ENCODE measurements at regions not wholly inside any gene's neighbourhood (a gene's known extent, or its start where the extent isn't known, plus 50 kb on each side); places are given as distances from the start of the nearest gene placed in this dataset.

DNA sequence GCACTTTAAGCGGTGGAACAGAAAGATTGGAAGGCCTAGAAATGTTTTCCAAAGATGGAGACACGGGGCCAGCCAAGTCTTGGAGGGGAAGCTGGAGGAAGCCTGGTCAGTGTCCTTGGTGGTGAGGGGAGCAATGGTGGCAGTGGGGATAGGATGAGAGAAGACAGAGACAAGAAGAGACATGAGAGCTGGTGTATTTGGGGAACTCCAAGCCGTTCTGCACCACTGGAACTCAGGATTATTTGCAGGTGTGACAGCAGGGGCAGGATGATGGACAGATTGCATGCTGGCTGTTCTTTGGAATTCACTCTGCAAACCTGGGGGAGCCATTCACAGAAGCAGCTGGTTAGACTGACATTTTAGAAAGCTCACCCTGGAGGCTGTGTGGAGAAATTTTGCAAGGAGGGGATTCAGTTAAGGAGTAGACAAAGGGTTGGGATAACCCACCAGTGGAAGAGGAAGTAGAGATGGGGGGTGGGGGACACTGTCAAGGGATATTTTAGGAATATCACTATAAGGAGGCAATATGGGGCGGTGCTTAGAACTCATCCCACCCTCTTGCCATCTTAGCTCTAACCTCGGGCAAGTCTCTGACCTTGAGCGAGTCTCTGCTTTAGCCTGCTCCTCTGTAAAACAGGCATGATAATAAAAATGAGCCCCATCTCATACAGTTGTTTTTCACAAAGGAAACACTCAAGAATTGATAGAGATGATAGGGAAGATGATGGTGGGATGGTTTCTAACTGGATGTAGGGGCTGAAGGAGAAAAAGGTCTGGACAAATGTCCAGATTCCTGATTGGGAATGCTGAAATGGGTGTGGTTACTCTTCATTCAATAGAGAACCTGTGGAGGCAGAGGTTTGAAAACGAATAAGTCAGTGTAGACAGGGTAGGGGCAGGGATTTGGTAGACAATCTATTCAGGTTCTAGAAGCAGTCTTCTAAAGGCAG is 175.8 kb downstream of the MYCN start:
- Mint-ChIP-seq H3K27me3 (ENCODE audit: unreplicated experiment) (no peaks in the 10 kb centered on the region), H3K36me3 (ENCODE audit: unreplicated experiment) (no peaks in the 10 kb centered on the region), H3K4me3 (ENCODE audit: unreplicated experiment) (no peak overlapping the region), H3K9me3 (ENCODE audit: unreplicated experiment) (peaks cover 6% of the 10 kb centered on the region), H3K27ac (ENCODE audit: unreplicated experiment) (no peak overlapping the region), H3K4me1 (ENCODE audit: unreplicated experiment) (no peaks in the 10 kb centered on the region)
- no peak for TF ChIP-seq CTCF (IDR thresholded peaks at IDR 0.05)
- DNase-seq (ENCODE audit: extremely low spot score, unreplicated experiment) = no peak

DNA sequence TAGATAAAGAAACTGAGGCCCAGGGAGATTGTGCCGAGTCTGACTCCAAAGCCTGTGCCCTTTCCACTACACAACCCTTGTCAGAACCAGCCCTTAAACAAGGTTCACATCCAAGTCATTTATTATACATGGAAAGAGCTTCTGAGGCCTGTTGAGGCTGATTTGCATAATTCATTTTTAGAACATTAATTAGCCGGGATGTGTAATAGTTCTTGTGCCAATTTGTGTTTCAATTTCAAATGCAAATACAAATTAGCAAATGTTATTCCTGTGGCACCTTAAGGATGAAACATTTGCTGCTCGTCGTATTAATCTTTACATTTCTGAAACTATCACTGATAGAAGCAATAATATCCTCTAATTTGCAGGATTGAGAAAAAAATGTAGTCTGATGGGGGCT is 174.9 kb downstream of the MYCN start:
- no peak for TF ChIP-seq CTCF (IDR thresholded peaks at IDR 0.05)
- no peak overlapping the region for H3K27ac Mint-ChIP-seq (ENCODE audit: unreplicated experiment)
- H3K36me3 Mint-ChIP-seq (ENCODE audit: unreplicated experiment) = no peaks in the 10 kb centered on the region
- no peak for DNase-seq (ENCODE audit: extremely low spot score, unreplicated experiment)
- H3K4me3 Mint-ChIP-seq (ENCODE audit: unreplicated experiment) = no peak overlapping the region
- H3K9me3 Mint-ChIP-seq (ENCODE audit: unreplicated experiment) = no peaks in the 10 kb centered on the region
- no peaks in the 10 kb centered on the region for H3K27me3 Mint-ChIP-seq (ENCODE audit: unreplicated experiment)
- no peaks in the 10 kb centered on the region for H3K4me1 Mint-ChIP-seq (ENCODE audit: unreplicated experiment)

GRCh38 chr2:16114836-16115235 is 174.5 kb downstream of the MYCN start:
- Mint-ChIP-seq H3K27ac (ENCODE audit: unreplicated experiment) (no peak overlapping the region), H3K9me3 (ENCODE audit: unreplicated experiment) (peaks cover 3% of the 10 kb centered on the region), H3K4me3 (ENCODE audit: unreplicated experiment) (no peak overlapping the region), H3K27me3 (ENCODE audit: unreplicated experiment) (no peaks in the 10 kb centered on the region), H3K36me3 (ENCODE audit: unreplicated experiment) (no peaks in the 10 kb centered on the region), H3K4me1 (ENCODE audit: unreplicated experiment) (no peaks in the 10 kb centered on the region)
- no peak for DNase-seq (ENCODE audit: extremely low spot score, unreplicated experiment)
- TF ChIP-seq CTCF (IDR thresholded peaks at IDR 0.05) = no peak

GRCh38 chr2:16114070-16114469 is 173.7 kb downstream of the MYCN start:
- Mint-ChIP-seq H3K4me3 (ENCODE audit: unreplicated experiment) (no peak overlapping the region), H3K4me1 (ENCODE audit: unreplicated experiment) (no peaks in the 10 kb centered on the region), H3K9me3 (ENCODE audit: unreplicated experiment) (peaks cover 3% of the 10 kb centered on the region), H3K27ac (ENCODE audit: unreplicated experiment) (no peak overlapping the region), H3K27me3 (ENCODE audit: unreplicated experiment) (no peaks in the 10 kb centered on the region), H3K36me3 (ENCODE audit: unreplicated experiment) (no peaks in the 10 kb centered on the region)
- no peak for TF ChIP-seq CTCF (IDR thresholded peaks at IDR 0.05)
- no peak for DNase-seq (ENCODE audit: extremely low spot score, unreplicated experiment)

- Mint-ChIP-seq H3K27ac (ENCODE audit: unreplicated experiment) (no peak overlapping the region), H3K4me1 (ENCODE audit: unreplicated experiment) (no peaks in the 10 kb centered on the region), H3K9me3 (ENCODE audit: unreplicated experiment) (peaks cover 3% of the 10 kb centered on the region), H3K27me3 (ENCODE audit: unreplicated experiment) (no peaks in the 10 kb centered on the region), H3K36me3 (ENCODE audit: unreplicated experiment) (no peaks in the 10 kb centered on the region), H3K4me3 (ENCODE audit: unreplicated experiment) (no peak overlapping the region)
- no peak for DNase-seq (ENCODE audit: extremely low spot score, unreplicated experiment)
- TF ChIP-seq CTCF (IDR thresholded peaks at IDR 0.05) = no peak
Observed at GRCh38 chr2:16113568-16113967, 173.2 kb downstream of the MYCN start.

Data from osteocyte (in vitro differentiated cells).